Fibroblast of skin of abdomen (primary cell): ENCODE measurements at regions not wholly inside any gene's neighbourhood (a gene's known extent, or its start where the extent isn't known, plus 50 kb on each side); places are given as distances from the start of the nearest gene placed in this dataset.
A peak's percentile ranks its signal among the peaks of the same experiment; 100 is the strongest.

Experiments used
- DNase-seq: peaks from one replicate; pipeline ENCODE4 v3.0.0-alpha.2; 2013

- no peak for DNase-seq
These were observed 133.1 kb upstream of the CHST15 start for GRCh38 chr10:124226271-124227054.

- no peak for DNase-seq
These were observed 132.3 kb upstream of the CHST15 start for GRCh38 chr10:124225467-124226270.

- DNase-seq: no peak
These were observed 131.7 kb upstream of the CHST15 start for GRCh38 chr10:124225029-124225466.

GRCh38 chr10:124224331-124225028, 131.1 kb upstream of the CHST15 start:
- DNase-seq: no peak

- DNase-seq: no peak
These were observed 130.3 kb upstream of the CHST15 start for GRCh38 chr10:124223711-124224085.

- DNase-seq: no peak
These were observed 129.8 kb upstream of the CHST15 start for GRCh38 chr10:124222988-124223710.

- DNase-seq: no peak
These were observed 129.1 kb upstream of the CHST15 start for GRCh38 chr10:124222318-124222987.

- peak; percentile 26 for DNase-seq
These were observed 128.2 kb upstream of the CHST15 start for GRCh38 chr10:124221356-124222317.

GRCh38 chr10:124220971-124221355, 127.6 kb upstream of the CHST15 start:
- DNase-seq: no peak

- DNase-seq: no peak
These were observed 127.1 kb upstream of the CHST15 start for GRCh38 chr10:124220547-124220946.

- no peak for DNase-seq
These were observed 126.3 kb upstream of the CHST15 start for GRCh38 chr10:124219655-124220054.

- no peak for DNase-seq
These were observed 125.7 kb upstream of the CHST15 start for GRCh38 chr10:124219062-124219461.

GRCh38 chr10:124217906-124218804, 124.8 kb upstream of the CHST15 start:
- DNase-seq: no peak

- no peak for DNase-seq
These were observed 123.6 kb upstream of the CHST15 start for GRCh38 chr10:124217031-124217430.

GRCh38 chr10:124214610-124215375, 121.4 kb upstream of the CHST15 start:
- DNase-seq: no peak

- DNase-seq: no peak
These were observed 120.6 kb upstream of the CHST15 start for GRCh38 chr10:124213899-124214510.

GRCh38 chr10:124213471-124213870, 120.1 kb upstream of the CHST15 start:
- DNase-seq: no peak

- DNase-seq: no peak
These were observed 119.3 kb upstream of the CHST15 start for GRCh38 chr10:124212702-124213101.
